ENCODE measurements at regions not wholly inside any gene's neighbourhood (a gene's known extent, or its start where the extent isn't known, plus 50 kb on each side); places are given as distances from the start of the nearest gene placed in this dataset.

- Histone ChIP-seq H3K4me1 (ENCODE audit: control insufficient read depth, insufficient read depth, low read length) (no peaks in the 10 kb centered on the region), H3K4me3 (ENCODE audit: insufficient read depth, low read depth, low read length) (no peak overlapping the region), H3K27ac (ENCODE audit: insufficient read depth, low read length) (no peak overlapping the region), H3K9me1 (ENCODE audit: insufficient read depth, low read length) (no peaks in the 10 kb centered on the region), H4K8ac (ENCODE audit: low read depth in 2 of 2, low read length in 2 of 2) (no peak overlapping the region), H3K36me3 (ENCODE audit: control insufficient read depth, insufficient read depth, low read length) (no peaks in the 10 kb centered on the region), H3K4me2 (ENCODE audit: low read depth, low read length) (no peak overlapping the region), H3K79me1 (ENCODE audit: low read depth in 1 of 2, low read length in 2 of 2) (no peaks in the 10 kb centered on the region), H3K4ac (ENCODE audit: low read depth, low read length) (no peak overlapping the region), H3K27me3 (ENCODE audit: control insufficient read depth, insufficient read depth, low read length) (no peaks in the 10 kb centered on the region), H3K23ac (ENCODE audit: low read depth, low read length) (no peak overlapping the region), H3K9me3 (ENCODE audit: control insufficient read depth, insufficient read depth, low read length) (peaks cover 9% of the 10 kb centered on the region), H2AFZ (replicated peaks; ENCODE audit: low read length, poor library complexity) (no peak overlapping the region), H4K20me1 (ENCODE audit: insufficient read depth, low read length) (no peaks in the 10 kb centered on the region), H3K56ac (ENCODE audit: extremely low read depth, insufficient read depth, low read length) (no peak overlapping the region), H2BK5ac (ENCODE audit: low read depth, low read length, poor library complexity, severe bottlenecking) (no peak overlapping the region), H2BK120ac (ENCODE audit: low read depth, low read length) (no peak overlapping the region), H2BK20ac (ENCODE audit: low read depth, low read length) (no peak overlapping the region), H3K14ac (replicated peaks; ENCODE audit: low read depth, low read length) (no peak overlapping the region), H4K91ac (ENCODE audit: insufficient read depth, low read depth, low read length) (no peak overlapping the region), H3K9ac (ENCODE audit: low read depth, low read length) (no peak overlapping the region), H2AK9ac (replicated peaks; ENCODE audit: low read depth, low read length, poor library complexity) (no peak overlapping the region), H2AK5ac (ENCODE audit: low read depth, low read length) (no peak overlapping the region), H4K5ac (ENCODE audit: low read depth, low read length) (no peak overlapping the region), H2BK15ac (ENCODE audit: low read depth, low read length) (no peak overlapping the region), H3K18ac (ENCODE audit: low read depth, low read length) (no peak overlapping the region)
- ATAC-seq (ENCODE audit: low read depth) (no peak), DNase-seq (no peak)
- ChIA-PET CTCF (interaction anchor here (0.7 kb wide), 1 partner anchor 27 kb away, joined by 3 read pairs; no protein-coding TSS in a partner anchor), POLR2A (ENCODE audit: unreplicated experiment) (interaction anchor here (0.5 kb wide), 1 partner anchor 165 kb away, joined by 4 read pairs; no protein-coding TSS in a partner anchor)
- intact Hi-C loops (cut with micrococcal nuclease) (no loop called here), dilution Hi-C loops (cut with HindIII; ENCODE audit: low sequenced_read_pairs, unreplicated experiment) (no loop called here), in situ Hi-C loops (cut with MboI; ENCODE audit: low sequenced_read_pairs) (no loop called here)
- BruUV-seq (replicated peaks): no TSS peak
- TF ChIP-seq CHD1 (IDR thresholded peaks at IDR 0.05; ENCODE audit: low read depth, low read length): no peak
- no peak for TF ChIP-seq FOS (IDR thresholded peaks at IDR 0.05; ENCODE audit: low read depth, low read length)
- TF ChIP-seq POLR2A (IDR thresholded peaks at IDR 0.05; ENCODE audit: low read depth, low read length): no peak
- TF ChIP-seq SMC3 (IDR thresholded peaks at IDR 0.05; ENCODE audit: low read depth, low read length): no peak
- TF ChIP-seq ELK1 (IDR thresholded peaks at IDR 0.05; ENCODE audit: borderline replicate concordance, low read depth, low read length): no peak
- no peak for TF ChIP-seq USF2 (IDR thresholded peaks at IDR 0.05; ENCODE audit: low read depth, low read length)
- no peak for TF ChIP-seq RFX5 (IDR thresholded peaks at IDR 0.05; ENCODE audit: low read depth, low read length)
- no peak for TF ChIP-seq MAZ (IDR thresholded peaks at IDR 0.05; ENCODE audit: borderline replicate concordance, low read depth, low read length)
- TF ChIP-seq MXI1 (IDR thresholded peaks at IDR 0.05; ENCODE audit: borderline replicate concordance, low read depth, low read length): no peak
- TF ChIP-seq MAFK (IDR thresholded peaks at IDR 0.05; ENCODE audit: low read depth, low read length): no peak
- no peak for TF ChIP-seq RAD21 (IDR thresholded peaks at IDR 0.05; ENCODE audit: low read length)
- TF ChIP-seq CTCF (conservative IDR thresholded peaks at IDR 0.05; ENCODE audit: low read depth, low read length): no peak
- TF ChIP-seq BHLHE40 (IDR thresholded peaks at IDR 0.05; ENCODE audit: low read depth, low read length): no peak
- TF ChIP-seq RCOR1 (IDR thresholded peaks at IDR 0.05; ENCODE audit: insufficient replicate concordance, low read length): no peak
- 80% methylated on average over 1 of the region's 4 CpGs; no CpG with 5 or more reads in 1 of the 2 experiments for WGBS, 2 experiments (ENCODE audit: extremely low coverage in 2 of 2, insufficient read length in 1 of 2)
Observed at GRCh38 chr6:24051942-24052589, 73.9 kb upstream of the NRSN1 start.
